IMR-90 (cell line): ENCODE measurements at regions not wholly inside any gene's neighbourhood (a gene's known extent, or its start where the extent isn't known, plus 50 kb on each side); places are given as distances from the start of the nearest gene placed in this dataset.

Experiments used
- ATAC-seq: fragments of 200-7000 bp; cut with Tn5 transposase; 2 replicates; pipeline ENCODE4 v1.9.1; 2020; ENCODE audit warnings: low read depth, mild to moderate bottlenecking, moderate library complexity
- BruUV-seq: library from RNA; stranded (reverse); fragments of 400-500 nt; replicated peaks from 2 replicates; lab custom pipeline; 2021; lab: Mats Ljungman, UMichigan
- CTCF ChIA-PET: fragments of 300-600 bp; formaldehyde crosslinking; extraction: SDS; loops from one replicate; lab custom pipeline; 2021; ENCODE audit warnings: antibody characterized with exemption; lab: Yijun Ruan, JAX
- POLR2A ChIA-PET: fragments of 300-600 bp; sonication (Branson Sonifier 250); formaldehyde crosslinking; loops from one replicate; lab custom pipeline; 2022; ENCODE audit warnings: antibody characterized with exemption; ENCODE audit not compliant: unreplicated experiment; lab: Charles Lee
- DNase-seq: peaks from one replicate; pipeline ENCODE4 v3.0.0; 2013
- H2AFZ ChIP-seq: replicated peaks from 2 replicates; pipeline ENCODE3; 2013; ENCODE audit warnings: low read length, mild to moderate bottlenecking; ENCODE audit not compliant: poor library complexity
- H2AK5ac ChIP-seq: 2 replicates; pipeline ENCODE4 v1.6.1; 2013; ENCODE audit warnings: low read depth, low read length, inconsistent platforms
- H2AK9ac ChIP-seq: replicated peaks from 2 replicates; pipeline ENCODE3; 2013; ENCODE audit warnings: mild to moderate bottlenecking, low read depth, low read length, moderate library complexity; ENCODE audit not compliant: poor library complexity
- H2BK120ac ChIP-seq: 2 replicates; pipeline ENCODE4 v1.6.1; 2013; ENCODE audit warnings: low read depth, low read length, inconsistent platforms
- H2BK15ac ChIP-seq: 3 replicates; pipeline ENCODE4 v1.6.1; 2013; ENCODE audit warnings: low read depth, low read length, inconsistent platforms
- H2BK20ac ChIP-seq: 2 replicates; pipeline ENCODE4 v1.6.1; 2013; ENCODE audit warnings: low read depth, mild to moderate bottlenecking, inconsistent platforms, low read length, moderate library complexity
- H2BK5ac ChIP-seq: 2 replicates; pipeline ENCODE4 v1.6.1; 2013; ENCODE audit warnings: mild to moderate bottlenecking, low read depth, low read length, inconsistent platforms; ENCODE audit not compliant: poor library complexity, severe bottlenecking
- H3K14ac ChIP-seq: replicated peaks from 2 replicates; pipeline ENCODE4 v1.6.1; 2013; ENCODE audit warnings: low read depth, low read length, inconsistent platforms
- H3K18ac ChIP-seq: 2 replicates; pipeline ENCODE4 v1.6.1; 2013; ENCODE audit warnings: low read depth, low read length, control low read depth
- H3K23ac ChIP-seq: 2 replicates; pipeline ENCODE4 v1.6.1; 2013; ENCODE audit warnings: low read depth, low read length, inconsistent platforms
- H3K27ac ChIP-seq: 2 replicates; pipeline ENCODE4 v1.5.1; 2013; ENCODE audit warnings: mild to moderate bottlenecking, control low read depth, low read length; ENCODE audit not compliant: insufficient read depth
- H3K27me3 ChIP-seq: 2 replicates; pipeline ENCODE4 v1.6.1; 2013; ENCODE audit warnings: low read length; ENCODE audit not compliant: control insufficient read depth, insufficient read depth
- H3K36me3 ChIP-seq: 2 replicates; pipeline ENCODE4 v1.6.1; 2013; ENCODE audit warnings: low read length, mixed read lengths; ENCODE audit not compliant: control insufficient read depth, insufficient read depth
- H3K4ac ChIP-seq: 2 replicates; pipeline ENCODE4 v1.6.1; 2013; ENCODE audit warnings: low read depth, low read length, inconsistent platforms
- H3K4me1 ChIP-seq: 2 replicates; pipeline ENCODE4 v1.6.1; 2013; ENCODE audit warnings: low read length, mixed read lengths; ENCODE audit not compliant: control insufficient read depth, insufficient read depth
- H3K4me2 ChIP-seq: 2 replicates; pipeline ENCODE4 v1.6.1; 2013; ENCODE audit warnings: low read depth, mild to moderate bottlenecking, control low read depth, low read length, moderate library complexity
- H3K4me3 ChIP-seq: 2 replicates; pipeline ENCODE4 v1.5.1; 2013; ENCODE audit warnings: low read depth, mild to moderate bottlenecking, control low read depth, low read length, moderate library complexity; ENCODE audit not compliant: insufficient read depth
- H3K56ac ChIP-seq: 2 replicates; pipeline ENCODE4 v1.6.1; 2013; ENCODE audit warnings: low read length, inconsistent platforms; ENCODE audit not compliant: insufficient read depth; ENCODE audit errors: extremely low read depth
- H3K79me1 ChIP-seq, 2 experiments: 2 replicates each; pipeline ENCODE4 v1.6.1; 2013; ENCODE audit warnings: low read length in 2 of 2, inconsistent platforms in 1 of 2, low read depth in 1 of 2
- H3K9ac ChIP-seq: 2 replicates; pipeline ENCODE4 v1.6.1; 2013; ENCODE audit warnings: low read depth, low read length, control low read depth
- H3K9me1 ChIP-seq: 2 replicates; pipeline ENCODE4 v1.6.1; 2013; ENCODE audit warnings: low read length, inconsistent platforms; ENCODE audit not compliant: insufficient read depth
- H3K9me3 ChIP-seq: 2 replicates; pipeline ENCODE4 v1.6.1; 2013; ENCODE audit warnings: low read length; ENCODE audit not compliant: control insufficient read depth, insufficient read depth
- H4K20me1 ChIP-seq: 2 replicates; pipeline ENCODE4 v1.6.1; 2013; ENCODE audit warnings: low read length, inconsistent platforms; ENCODE audit not compliant: insufficient read depth
- H4K5ac ChIP-seq: 2 replicates; pipeline ENCODE4 v1.6.1; 2013; ENCODE audit warnings: mild to moderate bottlenecking, low read depth, low read length, control low read depth
- H4K8ac ChIP-seq, 2 experiments: 2 replicates each; pipeline ENCODE4 v1.6.1; 2013; ENCODE audit warnings: low read depth in 2 of 2, low read length in 2 of 2, control low read depth in 1 of 2, inconsistent platforms in 1 of 2
- H4K91ac ChIP-seq: 2 replicates; pipeline ENCODE4 v1.6.1; 2013; ENCODE audit warnings: low read depth, low read length, inconsistent platforms; ENCODE audit not compliant: insufficient read depth
- CEBPB ChIP-seq: IDR thresholded peaks from 2 replicates; pipeline ENCODE4 v1.6.1; 2012; ENCODE audit warnings: low read depth, low read length, improper control_type of control experiment
- MAFK ChIP-seq: IDR thresholded peaks from 2 replicates; pipeline ENCODE4 v1.6.1; 2012; ENCODE audit warnings: low read depth, low read length, improper control_type of control experiment
- MXI1 ChIP-seq: IDR thresholded peaks from 2 replicates; pipeline ENCODE4 v1.6.1; 2012; ENCODE audit warnings: low read depth, mild to moderate bottlenecking, low read length, moderate library complexity, borderline replicate concordance
- SMC3 ChIP-seq: fragments of 150-350 bp; IDR thresholded peaks from 2 replicates; pipeline ENCODE4 v1.6.1; 2016; ENCODE audit warnings: low read depth, mild to moderate bottlenecking, antibody characterized with exemption, low read length, moderate library complexity
- WGBS, 2 experiments: methylation state at CpG; one replicate each; pipeline versions ENCODE4 v1.1.5 to v1.1.7; 2013; ENCODE audit warnings: missing lambda C conversion rate in 2 of 2; ENCODE audit not compliant: insufficient read length in 1 of 2; ENCODE audit errors: extremely low coverage in 2 of 2; 5-methylcytosine and 5-hydroxymethylcytosine counted together
- dilution Hi-C: fragments of 300-500 bp; cut with HindIII; formaldehyde crosslinking; loops from one replicate; pipeline ENCODE4 v1.14.3; 2018; ENCODE audit warnings: low sequenced_read_pairs; ENCODE audit not compliant: unreplicated experiment
- in situ Hi-C: fragments of 300-500 bp; cut with MboI; formaldehyde crosslinking; loops from 3 replicates; pipeline ENCODE4 v1.14.3; 2019; ENCODE audit warnings: low sequenced_read_pairs, inconsistent platforms, mixed read lengths
- intact Hi-C: fragments of 100-400 bp; cut with micrococcal nuclease; formaldehyde crosslinking; loops from 2 replicates; pipeline ENCODE4 v1.10.0; 2022

DNA sequence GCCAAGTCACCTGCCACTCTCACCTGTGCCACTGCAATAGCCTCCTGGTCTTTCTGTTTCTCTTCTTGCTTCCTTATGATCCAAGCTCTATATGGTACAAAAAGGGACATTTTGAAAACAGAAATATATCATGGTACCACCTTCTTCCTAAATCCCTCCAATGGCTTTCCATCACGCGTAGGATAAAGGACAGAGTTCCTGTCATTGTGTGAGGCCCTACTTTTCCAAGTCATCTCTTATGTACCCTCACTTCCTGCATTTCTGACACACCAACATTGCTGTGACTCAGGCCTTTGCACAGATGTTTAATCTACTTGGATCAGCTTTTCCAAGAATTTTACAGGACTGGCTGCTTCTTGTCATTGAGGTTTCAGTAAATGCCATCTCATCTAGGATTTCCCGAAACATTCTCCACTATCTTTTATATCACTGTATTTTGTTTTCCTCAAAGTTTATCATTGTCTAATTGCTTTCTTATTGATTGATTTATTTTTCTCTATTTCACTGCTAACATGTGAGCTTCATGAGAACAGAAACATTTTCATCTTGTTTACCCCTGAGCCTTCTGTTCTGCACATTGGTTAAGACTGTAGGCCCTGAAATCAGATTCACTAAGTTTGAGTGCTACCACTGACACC, 426.1 kb upstream of the FANCL start:
- Histone ChIP-seq H3K79me1 (no peaks in the 10 kb centered on the region), H2AFZ (no peak overlapping the region), H3K14ac (no peak overlapping the region), H2BK120ac (no peak overlapping the region), H3K4me1 (no peaks in the 10 kb centered on the region), H4K20me1 (no peaks in the 10 kb centered on the region), H2AK9ac (no peak overlapping the region), H3K36me3 (no peaks in the 10 kb centered on the region), H3K9me1 (no peaks in the 10 kb centered on the region), H2BK15ac (no peak overlapping the region), H2AK5ac (no peak overlapping the region), H2BK20ac (no peak overlapping the region), H3K4me2 (no peak overlapping the region), H3K56ac (no peak overlapping the region), H4K8ac (no peak overlapping the region), H2BK5ac (no peak overlapping the region), H3K23ac (no peak overlapping the region), H3K4me3 (no peak overlapping the region), H3K18ac (no peak overlapping the region), H3K4ac (no peak overlapping the region), H3K27me3 (no peaks in the 10 kb centered on the region), H4K91ac (no peak overlapping the region), H3K9me3 (no peaks in the 10 kb centered on the region), H3K9ac (no peak overlapping the region), H3K27ac (no peak overlapping the region), H4K5ac (no peak overlapping the region)
- intact Hi-C loops = no loop called here
- POLR2A ChIA-PET = no interaction called here
- dilution Hi-C loops = no loop called here
- in situ Hi-C loops = no loop called here
- no CpG with 5 or more reads among the region's 3 CpGs for WGBS, 2 experiments
- no TSS peak for BruUV-seq
- CTCF ChIA-PET = no interaction called here
- TF ChIP-seq MXI1 = no peak
- TF ChIP-seq CEBPB = no peak
- TF ChIP-seq MAFK = no peak
- no peak for TF ChIP-seq SMC3
- no peak for DNase-seq
- no peak for ATAC-seq
